SK-N-SH treated with all-trans-retinoic acid at 6 μM for 48 hours (cell line): ENCODE measurements at regions not wholly inside any gene's neighbourhood (a gene's known extent, or its start where the extent isn't known, plus 50 kb on each side); places are given as distances from the start of the nearest gene placed in this dataset.

Experiments used
- ARNTL ChIP-seq: fragments of 450-650 bp; formaldehyde crosslinking; IDR thresholded peaks from 2 replicates; pipeline ENCODE4 v1.5.0; 2020; ENCODE audit warnings: low read depth, mild to moderate bottlenecking, moderate library complexity, borderline replicate concordance
- BACH2 ChIP-seq: fragments of 250-450 bp; sonication (Bioruptor Pico); IDR thresholded peaks from 2 replicates; pipeline ENCODE4 v1.9.0; 2021; ENCODE audit warnings: mild to moderate bottlenecking, borderline replicate concordance
- TOX ChIP-seq: fragments of 250-450 bp; sonication (Bioruptor Pico); IDR thresholded peaks from 2 replicates; pipeline ENCODE4 v1.8.0; 2021; ENCODE audit warnings: mild to moderate bottlenecking, moderate library complexity, borderline replicate concordance
- TF ChIP-seq, protein P1 (sequence below): fragments of 250-450 bp; sonication (Bioruptor Pico); IDR thresholded peaks from 2 replicates; pipeline ENCODE4 v1.8.0; 2020; ENCODE audit warnings: mild to moderate bottlenecking, moderate library complexity, borderline replicate concordance
- TF ChIP-seq, protein P2 (sequence below): fragments of 250-450 bp; sonication (Bioruptor Pico); IDR thresholded peaks from 2 replicates; pipeline ENCODE4 v1.5.1; 2021; ENCODE audit warnings: mild to moderate bottlenecking, moderate library complexity

DNA sequence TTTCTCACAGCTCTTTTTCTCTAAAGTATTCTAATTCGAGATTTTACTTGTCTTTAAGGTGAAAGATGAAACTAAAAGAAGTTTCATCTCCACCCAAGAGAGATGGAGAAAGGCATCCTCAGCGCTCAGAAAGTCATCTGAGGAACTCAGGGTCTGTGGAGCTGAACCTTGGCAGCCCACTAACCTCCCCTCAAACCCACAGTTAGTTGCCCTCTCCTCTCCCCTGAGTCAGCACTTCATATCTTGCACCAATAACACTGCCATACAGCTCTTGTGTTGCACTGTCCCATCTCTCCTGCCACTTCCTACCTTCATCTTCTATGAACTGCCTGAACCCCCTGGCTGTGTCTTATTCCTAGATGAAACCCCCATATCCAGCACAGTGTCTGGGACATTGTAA is 184.8 kb downstream of the RAB28 start:
- TF ChIP-seq TOX (CRISPR knock-in tag) (no peak), ARNTL (CRISPR knock-in tag) (no peak), BACH2 (no peak)
- TF ChIP-seq, protein P1, sequence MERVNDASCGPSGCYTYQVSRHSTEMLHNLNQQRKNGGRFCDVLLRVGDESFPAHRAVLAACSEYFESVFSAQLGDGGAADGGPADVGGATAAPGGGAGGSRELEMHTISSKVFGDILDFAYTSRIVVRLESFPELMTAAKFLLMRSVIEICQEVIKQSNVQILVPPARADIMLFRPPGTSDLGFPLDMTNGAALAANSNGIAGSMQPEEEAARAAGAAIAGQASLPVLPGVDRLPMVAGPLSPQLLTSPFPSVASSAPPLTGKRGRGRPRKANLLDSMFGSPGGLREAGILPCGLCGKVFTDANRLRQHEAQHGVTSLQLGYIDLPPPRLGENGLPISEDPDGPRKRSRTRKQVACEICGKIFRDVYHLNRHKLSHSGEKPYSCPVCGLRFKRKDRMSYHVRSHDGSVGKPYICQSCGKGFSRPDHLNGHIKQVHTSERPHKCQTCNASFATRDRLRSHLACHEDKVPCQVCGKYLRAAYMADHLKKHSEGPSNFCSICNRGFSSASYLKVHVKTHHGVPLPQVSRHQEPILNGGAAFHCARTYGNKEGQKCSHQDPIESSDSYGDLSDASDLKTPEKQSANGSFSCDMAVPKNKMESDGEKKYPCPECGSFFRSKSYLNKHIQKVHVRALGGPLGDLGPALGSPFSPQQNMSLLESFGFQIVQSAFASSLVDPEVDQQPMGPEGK: no peak
- TF ChIP-seq, protein P2, sequence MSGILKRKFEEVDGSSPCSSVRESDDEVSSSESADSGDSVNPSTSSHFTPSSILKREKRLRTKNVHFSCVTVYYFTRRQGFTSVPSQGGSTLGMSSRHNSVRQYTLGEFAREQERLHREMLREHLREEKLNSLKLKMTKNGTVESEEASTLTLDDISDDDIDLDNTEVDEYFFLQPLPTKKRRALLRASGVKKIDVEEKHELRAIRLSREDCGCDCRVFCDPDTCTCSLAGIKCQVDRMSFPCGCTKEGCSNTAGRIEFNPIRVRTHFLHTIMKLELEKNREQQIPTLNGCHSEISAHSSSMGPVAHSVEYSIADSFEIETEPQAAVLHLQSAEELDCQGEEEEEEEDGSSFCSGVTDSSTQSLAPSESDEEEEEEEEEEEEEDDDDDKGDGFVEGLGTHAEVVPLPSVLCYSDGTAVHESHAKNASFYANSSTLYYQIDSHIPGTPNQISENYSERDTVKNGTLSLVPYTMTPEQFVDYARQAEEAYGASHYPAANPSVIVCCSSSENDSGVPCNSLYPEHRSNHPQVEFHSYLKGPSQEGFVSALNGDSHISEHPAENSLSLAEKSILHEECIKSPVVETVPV: no peak
